HG02798 (cell line): ENCODE measurements at regions not wholly inside any gene's neighbourhood (a gene's known extent, or its start where the extent isn't known, plus 50 kb on each side); places are given as distances from the start of the nearest gene placed in this dataset.

ENCODE experiments used
- ATAC-seq: cut with Tn5 transposase; IDR thresholded peaks from one replicate; pipeline ENCODE4 v1.9.1; 2021; ENCODE audit warnings: mild to moderate bottlenecking; ENCODE audit not compliant: unreplicated experiment, poor library complexity

DNA sequence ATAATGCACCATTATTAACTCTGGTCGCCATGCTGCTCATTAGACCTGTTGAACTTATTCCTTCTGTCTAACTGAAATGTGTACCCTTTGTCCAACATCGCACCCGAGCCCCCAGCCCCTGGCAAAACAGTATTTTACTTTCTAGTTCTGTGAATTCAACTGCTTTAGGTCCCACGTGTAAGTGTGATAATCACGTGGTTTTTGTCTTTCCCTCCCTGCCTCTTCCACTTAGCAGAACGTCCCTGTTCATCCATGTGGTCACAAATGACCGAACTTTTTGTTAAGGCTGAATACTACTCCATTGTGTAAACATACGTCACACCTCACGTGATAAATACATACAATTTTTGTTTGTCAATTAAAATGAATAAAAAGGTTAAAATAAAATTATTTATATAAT lies 826.9 kb downstream of the DCDC2C start:
- no peak for ATAC-seq

DNA sequence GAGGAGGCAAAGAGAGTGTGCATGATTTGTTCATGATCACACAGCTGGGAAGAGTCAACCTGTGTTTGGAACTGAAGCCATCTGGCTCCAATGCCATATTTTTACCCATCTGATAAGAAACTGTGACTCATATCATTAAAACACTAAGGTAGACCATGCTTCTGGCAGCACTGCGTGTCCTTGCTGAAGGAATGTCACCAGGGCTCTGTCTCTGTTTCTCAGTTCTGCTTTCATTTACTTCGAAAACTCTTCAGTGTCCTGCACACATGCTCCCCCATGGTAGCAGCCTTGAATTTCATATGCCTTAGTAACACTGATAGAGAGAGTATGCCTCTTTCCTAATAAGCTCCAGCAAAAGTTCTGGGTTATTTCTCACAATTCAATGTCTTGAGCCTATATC lies 830.4 kb downstream of the DCDC2C start:
- no peak for ATAC-seq

DNA sequence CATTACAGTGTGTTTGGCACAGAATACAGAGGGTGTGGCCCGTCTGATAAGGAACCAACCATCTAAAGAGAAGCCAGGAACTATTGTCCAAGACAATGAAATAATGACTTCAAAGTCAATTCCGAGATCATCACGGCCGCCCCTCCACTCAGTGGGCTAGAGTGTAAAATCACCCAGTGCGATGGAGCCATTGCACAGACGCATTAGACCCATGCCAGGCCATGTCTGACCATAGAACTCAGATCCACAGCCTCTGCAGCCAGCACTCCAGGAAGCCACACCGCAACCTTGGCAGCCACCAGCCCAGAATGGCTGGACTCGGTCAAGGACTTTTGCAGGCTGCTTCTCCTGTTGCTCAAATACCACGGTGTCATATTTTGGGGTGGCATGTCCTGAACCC lies 835.7 kb downstream of the DCDC2C start:
- no peak for ATAC-seq

DNA sequence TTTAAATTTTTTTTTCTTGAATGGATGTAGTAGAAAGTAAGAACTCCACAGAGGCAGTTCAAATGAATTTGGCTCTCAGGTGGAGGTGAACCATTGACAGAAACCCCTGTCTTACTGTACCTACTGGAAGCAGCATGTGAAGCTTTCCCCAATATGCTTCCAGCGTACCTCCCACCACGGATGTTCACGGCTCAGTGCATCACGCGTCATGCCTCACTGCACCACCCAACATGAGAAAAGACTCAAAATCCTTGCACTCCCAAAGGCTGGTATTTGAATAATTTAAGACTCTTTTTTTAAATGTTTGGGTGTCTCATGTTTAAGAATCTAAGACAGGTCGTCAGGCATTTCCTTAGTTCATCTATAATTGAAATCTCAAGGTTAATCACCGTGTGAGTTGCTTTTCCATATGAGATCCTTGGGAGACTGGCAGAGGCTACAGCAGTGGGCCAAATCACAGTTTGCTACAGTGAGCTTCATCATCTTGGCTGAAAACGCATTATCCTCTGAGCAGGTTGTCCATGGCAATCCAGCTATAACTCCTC lies 846.4 kb downstream of the DCDC2C start:
- ATAC-seq = no peak

DNA sequence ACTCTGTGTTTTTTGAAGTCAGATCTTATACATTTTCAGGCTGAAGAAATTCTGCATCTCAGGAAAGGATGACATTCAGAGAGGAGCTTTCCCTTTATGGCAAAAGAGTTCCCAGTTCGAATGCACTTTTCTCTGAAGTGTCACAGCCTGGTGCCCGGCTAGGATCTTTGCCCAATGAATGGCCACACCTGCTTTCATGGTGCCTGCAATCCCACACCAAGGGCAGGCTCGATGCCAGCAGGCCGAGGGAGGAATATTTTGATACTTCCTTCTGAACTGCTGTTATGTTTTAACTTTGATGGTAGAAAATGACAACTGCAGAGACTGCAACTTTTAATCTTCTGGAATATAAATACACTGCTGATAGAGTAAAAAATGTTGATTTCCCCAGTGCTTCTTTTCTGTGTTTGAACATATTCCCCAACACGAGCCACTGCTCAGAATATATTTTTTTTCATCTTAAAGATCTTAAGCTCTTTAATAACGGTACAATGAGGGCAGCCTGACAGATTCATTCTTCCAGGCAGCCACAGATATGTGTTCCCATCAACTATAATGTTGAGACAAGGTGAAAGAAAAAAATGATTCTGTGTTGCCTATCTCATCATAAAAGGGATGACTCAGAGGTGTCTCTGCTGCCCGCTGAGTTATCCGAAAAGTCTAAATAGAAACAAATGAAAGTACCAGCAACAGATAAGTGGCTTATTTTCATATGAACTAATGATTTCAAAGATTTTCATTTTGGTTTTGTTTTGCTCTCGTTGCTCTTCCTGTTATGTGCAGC lies 848.5 kb downstream of the DCDC2C start:
- ATAC-seq = no peak

DNA sequence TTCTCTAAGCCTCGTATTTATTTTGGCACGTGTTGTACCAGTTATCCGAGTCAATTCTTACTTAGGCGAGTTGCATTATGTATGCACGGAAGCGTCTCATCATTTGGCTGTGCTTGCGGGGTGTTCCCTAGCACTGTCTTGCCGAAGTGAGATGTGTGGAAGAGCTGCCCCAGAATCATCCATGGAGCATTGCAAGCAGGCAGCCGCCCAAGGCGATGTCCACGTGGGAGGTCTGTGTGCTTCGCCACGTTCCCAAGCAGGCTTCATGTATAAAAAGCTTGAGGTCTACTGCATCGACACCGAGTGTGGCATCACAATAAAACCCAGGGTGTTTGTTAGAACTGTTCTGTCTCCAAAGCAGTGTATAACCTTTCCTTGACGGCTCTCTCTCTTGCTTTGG lies 849.9 kb downstream of the DCDC2C start:
- ATAC-seq = no peak

DNA sequence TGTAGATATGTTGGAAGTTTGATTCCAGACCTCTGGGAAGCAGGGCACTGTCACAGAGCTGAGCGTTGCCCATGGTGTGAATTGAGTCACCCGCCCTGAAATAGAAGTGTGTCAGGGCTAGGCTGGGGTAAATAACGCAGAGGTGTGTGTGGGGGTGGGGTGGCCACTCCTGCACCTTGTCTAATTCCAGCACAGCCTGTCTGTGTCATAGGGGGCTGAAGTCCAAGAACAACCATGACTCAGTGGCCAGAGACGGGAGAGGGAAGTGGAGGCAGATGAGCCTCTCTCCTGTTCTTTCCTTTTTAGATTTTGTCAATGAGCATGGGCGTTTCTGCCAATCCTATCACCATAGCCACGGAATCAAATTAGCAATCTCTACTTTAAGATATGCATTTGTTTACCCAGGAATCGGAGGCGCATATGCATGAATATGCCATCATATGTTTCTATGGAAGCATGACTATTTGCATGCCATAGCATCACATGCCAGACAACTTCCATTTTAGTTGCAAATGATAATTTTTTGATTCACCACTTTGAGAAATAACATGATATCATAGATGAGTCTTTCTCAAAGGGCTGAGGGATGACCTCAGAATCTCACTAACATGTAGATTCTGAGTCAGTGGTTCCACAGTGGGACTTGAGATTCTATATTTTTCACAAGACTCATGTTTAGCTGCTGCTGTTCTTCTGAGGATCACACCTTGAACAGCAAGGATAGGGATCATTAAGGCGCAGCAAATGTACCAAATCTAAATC lies 852.9 kb downstream of the DCDC2C start:
- ATAC-seq = no peak

DNA sequence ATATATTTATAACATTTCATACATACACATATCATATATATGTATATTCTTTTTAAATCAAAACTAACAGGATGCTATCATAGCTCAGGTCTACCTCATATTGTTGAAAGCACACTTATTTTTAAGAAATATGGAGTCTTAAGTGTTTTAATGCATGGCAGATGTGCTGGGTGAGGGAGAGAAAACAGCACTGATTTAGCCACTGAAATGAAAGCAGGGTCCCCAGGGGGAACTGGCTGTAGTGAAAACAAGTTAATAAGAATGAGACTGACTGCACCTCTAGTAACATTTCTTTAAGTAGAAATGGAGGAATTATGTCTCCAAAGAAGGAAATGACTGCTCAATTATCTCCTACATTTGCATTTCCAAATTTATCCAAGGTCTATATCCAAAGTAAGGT lies 857.8 kb downstream of the DCDC2C start:
- ATAC-seq = no peak

DNA sequence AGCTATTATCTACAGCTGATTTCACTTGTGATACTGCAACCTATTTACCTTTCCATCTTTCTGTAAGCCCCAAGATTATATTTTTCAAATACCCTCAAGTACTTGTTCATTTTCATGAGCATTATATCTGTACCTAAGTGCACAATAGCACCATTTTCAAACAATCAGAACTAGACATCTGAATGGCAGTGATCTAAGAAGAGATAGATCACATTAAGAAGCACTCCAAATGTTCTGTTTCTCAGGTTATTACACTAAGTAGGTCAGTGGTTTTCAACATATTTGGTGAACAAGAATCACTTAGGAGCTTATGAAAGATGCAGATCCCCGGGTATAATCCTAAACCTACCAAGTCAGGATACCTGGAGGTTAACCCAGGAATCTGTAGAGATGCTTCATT lies 872.7 kb downstream of the DCDC2C start:
- ATAC-seq = no peak

DNA sequence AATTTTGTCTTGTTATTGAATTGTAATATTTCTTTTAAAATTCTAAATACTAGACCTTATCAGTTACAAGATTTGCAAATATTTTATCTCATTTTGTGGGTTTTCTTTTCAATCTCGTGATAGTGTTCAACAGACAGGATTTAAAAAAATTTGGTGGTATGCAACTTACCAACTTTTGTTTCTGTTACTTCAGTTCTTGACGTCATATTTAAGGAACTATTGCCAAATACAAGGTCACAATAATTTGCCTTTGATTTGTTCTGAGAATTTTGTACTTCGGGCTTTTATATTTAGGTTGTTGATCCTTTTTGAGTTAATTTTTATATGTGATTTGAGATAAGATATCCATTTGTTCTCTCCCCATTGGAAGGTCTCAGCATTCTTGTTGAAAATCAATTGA lies 876.6 kb downstream of the DCDC2C start:
- ATAC-seq = no peak

DNA sequence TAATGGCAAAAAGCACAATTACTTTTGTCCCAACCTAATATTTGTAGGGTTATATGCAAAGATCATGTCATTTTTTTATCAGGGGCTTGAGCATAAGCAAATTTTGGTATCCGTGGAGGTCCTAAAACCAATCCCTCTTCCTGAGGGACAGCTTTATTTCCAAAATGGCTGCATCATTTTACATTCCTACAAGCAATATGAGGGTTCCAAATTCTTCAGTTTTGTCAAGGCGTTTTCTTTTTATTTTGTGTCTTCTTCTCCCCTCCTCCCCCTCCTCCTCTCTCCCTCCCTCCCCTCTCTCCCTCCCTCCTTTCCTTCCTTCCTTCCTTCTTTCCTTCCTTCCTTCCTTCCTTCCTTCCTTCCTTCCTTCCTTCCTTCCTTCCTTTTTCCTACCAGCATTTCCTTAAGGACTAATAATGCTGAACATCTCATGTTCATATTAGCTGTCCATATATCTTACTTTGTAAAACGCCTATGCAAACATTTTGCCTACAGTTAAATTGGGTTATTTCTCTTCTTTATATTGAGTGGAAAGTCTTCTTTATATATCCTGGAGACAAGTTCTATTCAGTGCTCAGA lies 881.8 kb downstream of the DCDC2C start:
- ATAC-seq = no peak

DNA sequence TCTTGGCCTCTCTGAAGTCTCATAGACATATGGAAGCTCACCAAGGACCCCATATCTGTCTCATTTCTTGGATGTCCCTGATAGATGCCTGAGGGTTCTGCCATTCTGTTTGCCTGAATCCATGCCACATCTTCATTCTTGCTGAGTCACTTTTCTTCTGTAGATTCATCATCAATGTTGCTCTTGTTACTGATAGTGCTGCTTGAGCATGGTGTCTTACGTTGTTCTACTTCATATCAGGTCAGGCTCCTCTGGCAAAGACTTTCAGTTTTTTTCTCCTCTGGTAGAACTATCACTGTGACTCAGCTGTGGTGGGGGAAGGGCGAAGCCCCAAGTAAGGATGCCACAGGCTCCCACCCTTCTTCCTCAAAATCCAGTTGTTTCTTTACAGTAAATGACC lies 885.2 kb downstream of the DCDC2C start:
- no peak for ATAC-seq

DNA sequence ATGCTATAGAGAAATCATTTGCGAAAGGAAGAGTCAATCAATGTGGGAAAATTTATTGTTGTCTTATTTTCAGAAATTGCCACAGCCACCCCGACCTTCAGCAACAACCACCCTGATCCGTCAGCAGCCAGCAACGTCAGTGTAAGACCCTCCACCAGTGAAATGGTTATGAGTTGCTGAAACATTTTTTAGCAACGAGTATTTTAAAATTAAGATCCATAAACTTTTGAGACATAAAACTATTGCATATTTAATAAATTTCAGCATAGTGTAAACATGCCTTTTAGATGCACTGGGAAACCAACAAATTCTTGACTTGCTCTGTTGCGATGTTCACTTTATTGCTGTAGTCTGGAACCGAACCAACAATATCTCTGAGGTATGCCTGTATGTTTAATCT lies 887.9 kb downstream of the DCDC2C start:
- ATAC-seq = no peak

DNA sequence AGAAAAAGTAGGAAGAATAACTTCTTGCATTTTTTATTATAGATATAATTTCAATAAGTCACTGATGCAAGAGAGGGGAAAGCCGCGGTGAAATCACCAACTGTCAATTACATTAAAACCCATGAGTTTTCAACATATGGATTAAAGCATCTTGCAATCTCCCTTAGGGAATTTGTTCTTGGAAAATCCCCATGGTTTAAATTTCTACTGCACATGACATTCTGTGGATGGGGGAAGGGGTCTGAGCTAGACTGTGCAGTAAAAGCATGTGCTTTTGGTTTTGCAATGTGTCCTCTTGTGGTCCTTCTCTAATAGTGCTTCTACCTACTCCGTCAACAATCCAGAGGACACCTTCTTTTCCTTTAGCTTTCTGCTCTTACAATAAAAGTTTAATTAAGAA lies 894.0 kb downstream of the DCDC2C start:
- ATAC-seq = no peak

DNA sequence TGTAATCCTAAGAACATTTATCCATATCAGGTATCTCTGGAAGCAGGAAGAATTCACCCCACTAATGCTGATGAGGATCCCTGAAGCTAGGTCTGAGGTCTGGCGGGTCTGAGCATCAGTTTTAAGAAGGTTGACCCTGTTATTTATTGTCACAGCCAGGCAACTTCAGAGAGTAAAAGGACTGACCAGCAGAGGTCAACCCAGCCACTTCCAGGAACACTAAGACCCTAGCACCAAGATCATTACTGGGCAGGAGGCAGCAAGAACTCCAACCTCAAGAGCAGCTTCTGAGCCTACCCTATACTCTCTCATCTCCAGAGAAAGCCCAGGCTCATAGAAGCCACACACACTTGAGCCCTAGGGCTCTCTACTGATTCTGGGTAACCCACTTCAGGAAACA lies 901.4 kb downstream of the DCDC2C start:
- ATAC-seq = no peak

DNA sequence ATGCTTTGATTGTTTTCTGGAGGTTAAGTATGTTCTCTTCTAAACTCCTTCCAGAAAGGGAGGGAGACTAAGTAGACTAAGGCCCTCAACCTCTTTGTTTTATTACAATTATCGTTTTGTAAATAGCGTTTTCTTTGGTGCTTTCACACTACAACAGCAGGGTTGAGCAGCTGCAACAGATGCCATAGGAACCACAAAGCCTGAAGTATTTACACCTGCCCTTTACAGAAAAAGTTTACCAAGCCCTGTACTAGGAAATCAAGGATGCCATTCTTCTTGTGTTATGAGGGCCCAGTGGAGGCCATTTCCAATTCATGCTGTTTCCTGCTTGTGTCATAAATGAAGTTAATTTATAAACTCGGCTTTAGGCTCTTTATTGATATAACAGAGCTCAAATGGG lies 914.8 kb downstream of the DCDC2C start:
- ATAC-seq = no peak

DNA sequence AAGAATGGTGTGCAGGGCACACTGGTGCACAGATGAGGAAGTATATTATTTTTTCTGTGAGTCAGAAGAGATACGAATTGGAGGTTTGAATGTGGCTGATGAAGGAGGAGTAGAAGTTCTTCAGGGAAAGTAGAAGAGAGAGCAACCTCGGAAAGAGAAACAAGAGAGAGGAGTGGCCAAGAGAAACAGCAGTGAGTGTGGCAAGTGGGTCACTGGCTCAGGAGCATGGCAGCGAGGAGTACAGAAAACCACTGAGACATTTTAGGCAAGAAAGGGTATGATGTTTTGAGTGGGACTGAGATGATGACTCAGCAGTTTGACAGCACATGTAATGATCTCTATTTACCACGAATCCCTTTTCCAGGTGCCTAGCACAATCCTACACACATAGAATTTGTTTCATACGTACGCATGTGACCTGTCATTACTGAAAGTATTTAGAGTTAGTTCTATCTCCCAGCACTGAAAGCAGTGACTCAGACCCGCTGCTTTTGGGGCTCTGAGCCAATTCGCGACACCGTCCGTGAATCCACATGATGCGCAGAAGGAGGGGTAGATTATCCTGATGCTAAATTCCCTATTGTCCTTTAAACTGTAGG lies 915.4 kb downstream of the DCDC2C start:
- no peak for ATAC-seq

DNA sequence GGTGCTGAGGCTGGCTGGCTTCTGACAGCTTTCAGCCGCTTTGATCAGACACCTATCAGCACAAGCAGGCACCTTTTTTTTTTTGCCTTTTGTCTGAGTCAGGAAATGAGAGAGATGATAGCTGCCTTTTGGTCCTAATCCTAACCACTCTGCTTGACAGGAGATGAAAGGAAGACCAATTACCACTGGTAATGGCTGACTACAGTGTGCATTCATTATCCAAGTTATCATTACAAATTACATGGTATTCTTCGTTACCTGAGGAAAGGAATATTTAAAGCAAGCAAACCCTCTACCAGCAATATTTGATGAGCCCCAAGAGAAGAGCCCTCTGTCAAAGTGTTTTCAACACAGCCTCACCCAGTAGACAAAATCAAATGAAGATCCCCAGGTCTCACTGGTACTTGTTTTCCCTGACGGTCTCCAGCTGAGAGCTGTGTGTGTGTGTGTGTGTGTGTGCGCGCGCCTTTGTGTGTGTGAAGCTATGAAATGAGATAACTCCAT lies 925.7 kb downstream of the DCDC2C start:
- ATAC-seq = no peak

DNA sequence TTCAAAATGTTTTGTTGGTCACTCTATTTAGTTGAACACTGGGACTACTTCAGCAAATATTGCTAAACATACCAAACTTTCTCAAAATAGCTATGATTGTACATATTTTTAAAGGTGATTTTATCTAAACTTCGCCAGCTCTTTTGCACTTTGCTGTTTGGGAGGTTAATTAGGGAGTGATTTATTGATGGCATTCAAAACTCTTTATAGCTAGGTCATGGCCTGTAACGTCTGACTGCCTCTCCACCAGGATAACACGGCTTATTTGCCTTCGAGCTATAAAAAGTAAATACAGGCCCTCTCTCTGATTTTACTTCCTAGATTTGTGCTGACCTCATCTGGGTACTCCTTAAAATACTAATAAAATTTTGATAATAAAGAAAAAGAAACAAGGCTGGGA lies 931.9 kb downstream of the DCDC2C start:
- ATAC-seq = no peak

DNA sequence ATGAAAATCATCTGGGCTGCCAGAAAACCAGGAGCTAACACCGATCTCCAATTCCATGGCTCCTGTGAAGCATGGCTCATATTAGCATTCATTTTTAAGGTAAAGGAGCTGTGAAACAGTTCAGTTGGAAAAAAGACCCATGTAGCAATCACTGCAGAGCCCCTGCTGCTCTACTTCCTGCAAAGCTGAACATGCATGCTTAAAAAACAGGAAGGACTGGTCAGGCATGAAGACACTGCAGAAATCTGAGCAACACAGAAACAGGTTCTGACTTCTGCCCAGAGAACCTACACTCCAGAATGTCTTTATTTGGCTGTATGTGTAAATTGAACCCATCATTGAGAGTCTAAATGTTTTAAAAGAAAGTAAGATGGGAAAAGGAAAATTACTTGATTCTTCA lies 950.6 kb downstream of the DCDC2C start:
- no peak for ATAC-seq

DNA sequence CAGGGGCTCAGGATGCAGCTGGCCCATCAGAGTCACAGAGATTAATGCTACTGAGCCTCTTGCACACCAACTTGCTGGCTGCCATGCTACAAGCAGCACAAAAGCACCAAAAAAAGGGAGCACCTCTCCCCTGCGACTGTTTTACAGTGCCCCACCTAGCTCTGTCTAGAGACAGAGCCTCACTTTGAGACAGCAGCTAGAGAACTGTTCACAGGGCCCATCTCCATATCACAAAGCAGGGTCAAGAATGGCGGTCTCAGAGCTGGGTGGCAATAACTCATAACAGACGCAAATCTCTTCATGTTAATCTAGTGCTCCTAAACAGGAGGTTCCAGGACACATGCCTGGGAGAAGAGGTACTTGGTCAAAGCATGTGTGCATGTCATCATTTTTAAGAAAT lies 953.0 kb downstream of the DCDC2C start:
- no peak for ATAC-seq
